GM23338 (cell line): ENCODE measurements at regions not wholly inside any gene's neighbourhood (a gene's known extent, or its start where the extent isn't known, plus 50 kb on each side); places are given as distances from the start of the nearest gene placed in this dataset.

Source experiments
- ATAC-seq: fragments of 200-7000 bp; cut with Tn5 transposase; 3 replicates; pipeline ENCODE4 v1.9.1; 2020
- DNase-seq: peaks from one replicate; pipeline ENCODE4 v3.0.0-alpha.2; 2015; ENCODE audit warnings: low spot score
- H2AFZ ChIP-seq: fragments of 200-600 bp; sonication (generic); 2 replicates; pipeline ENCODE4 v1.8.0; 2016; ENCODE audit warnings: antibody characterized with exemption, mild to moderate bottlenecking, moderate library complexity
- H3F3A ChIP-seq: fragments of 200-600 bp; sonication (generic); replicated peaks from 2 replicates; pipeline ENCODE4 v1.8.0; 2017; ENCODE audit warnings: antibody characterized with exemption, mixed run types, low read depth
- H3K27ac ChIP-seq: fragments of 200-600 bp; sonication (generic); 2 replicates; pipeline ENCODE4 v1.6.1; 2016; ENCODE audit warnings: low read depth
- H3K27me3 ChIP-seq: fragments of 200-600 bp; sonication (generic); 2 replicates; pipeline ENCODE4 v1.8.0; 2016; ENCODE audit warnings: mild to moderate bottlenecking, mixed run types, moderate library complexity; ENCODE audit not compliant: insufficient read depth
- H3K36me3 ChIP-seq: fragments of 200-600 bp; sonication (generic); 2 replicates; pipeline ENCODE4 v1.8.0; 2016; ENCODE audit warnings: mild to moderate bottlenecking; ENCODE audit not compliant: insufficient read depth
- H3K4me1 ChIP-seq: fragments of 200-600 bp; sonication (generic); 2 replicates; pipeline ENCODE4 v1.8.0; 2016; ENCODE audit warnings: mild to moderate bottlenecking, moderate library complexity; ENCODE audit not compliant: insufficient read depth
- H3K4me2 ChIP-seq: fragments of 200-600 bp; sonication (generic); 2 replicates; pipeline ENCODE4 v1.7.1; 2017; ENCODE audit warnings: mixed run types
- H3K4me3 ChIP-seq: fragments of 200-600 bp; sonication (generic); 2 replicates; pipeline ENCODE4 v1.6.1; 2016; ENCODE audit warnings: mixed run types
- H3K79me2 ChIP-seq: fragments of 200-600 bp; sonication (generic); replicated peaks from 2 replicates; pipeline ENCODE4 v1.8.0; 2017; ENCODE audit warnings: mild to moderate bottlenecking; ENCODE audit not compliant: insufficient read depth
- H3K9me2 ChIP-seq: fragments of 200-600 bp; sonication (generic); 2 replicates; pipeline ENCODE4 v1.8.0; 2017; ENCODE audit not compliant: insufficient read depth
- H4K20me1 ChIP-seq: fragments of 200-600 bp; sonication (generic); replicated peaks from 2 replicates; pipeline ENCODE4 v1.8.0; 2017; ENCODE audit warnings: mild to moderate bottlenecking; ENCODE audit not compliant: insufficient read depth
- H3K27ac Mint-ChIP-seq: 2 replicates; pipeline ENCODE4 v1.8.0; 2020; ENCODE audit warnings: inconsistent platforms, mild to moderate bottlenecking, moderate library complexity, mixed read lengths
- H3K27me3 Mint-ChIP-seq: 3 replicates; pipeline ENCODE4 v1.8.0; 2022; ENCODE audit warnings: low read depth, mild to moderate bottlenecking, moderate library complexity, mixed read lengths, inconsistent platforms; ENCODE audit not compliant: insufficient read depth, poor library complexity
- H3K36me3 Mint-ChIP-seq: 3 replicates; pipeline ENCODE4 v1.8.0; 2021; ENCODE audit warnings: low read depth, mild to moderate bottlenecking, inconsistent platforms, moderate library complexity, mixed read lengths
- H3K4me1 Mint-ChIP-seq: 3 replicates; pipeline ENCODE4 v1.8.0; 2020; ENCODE audit warnings: mild to moderate bottlenecking, inconsistent platforms, mixed read lengths
- H3K4me3 Mint-ChIP-seq: 3 replicates; pipeline ENCODE4 v1.8.0; 2021; ENCODE audit warnings: moderate library complexity, mild to moderate bottlenecking, inconsistent platforms, mixed read lengths
- H3K9me3 Mint-ChIP-seq: 3 replicates; pipeline ENCODE4 v1.8.0; 2020; ENCODE audit warnings: moderate library complexity, mild to moderate bottlenecking, inconsistent platforms, mixed read lengths
- CREB1 ChIP-seq: fragments of 250-450 bp; sonication (Bioruptor Pico); IDR thresholded peaks from 2 replicates; pipeline ENCODE4 v1.5.0; 2020; ENCODE audit warnings: low read depth, mild to moderate bottlenecking, moderate library complexity
- JUNB ChIP-seq: IDR thresholded peaks from one replicate; pipeline ENCODE4 v1.6.1; 2016; ENCODE audit warnings: antibody characterized with exemption; ENCODE audit not compliant: unreplicated experiment
- NANOG ChIP-seq: IDR thresholded peaks from 2 replicates; pipeline ENCODE4 v1.6.1; 2016; ENCODE audit warnings: antibody characterized with exemption, borderline replicate concordance
- POLR2AphosphoS5 ChIP-seq: IDR thresholded peaks from 2 replicates; pipeline ENCODE4 v1.6.1; 2016; ENCODE audit warnings: antibody characterized with exemption, low read depth
- REST ChIP-seq: IDR thresholded peaks from one replicate; pipeline ENCODE4 v1.6.1; 2018; ENCODE audit warnings: antibody characterized with exemption; ENCODE audit not compliant: unreplicated experiment
- ZNF331 ChIP-seq: fragments of 250-450 bp; sonication (Bioruptor Pico); IDR thresholded peaks from 2 replicates; pipeline ENCODE4 v1.5.0; 2020; ENCODE audit warnings: low read depth, mild to moderate bottlenecking, moderate library complexity
- ZNF462 ChIP-seq: fragments of 250-450 bp; sonication (Bioruptor Pico); IDR thresholded peaks from 2 replicates; pipeline ENCODE4 v1.5.0; 2020; ENCODE audit warnings: mild to moderate bottlenecking, moderate library complexity
- TF ChIP-seq, protein P1 (sequence below): IDR thresholded peaks from 2 replicates; pipeline ENCODE4 v1.6.1; 2016; ENCODE audit warnings: antibody characterized with exemption

DNA sequence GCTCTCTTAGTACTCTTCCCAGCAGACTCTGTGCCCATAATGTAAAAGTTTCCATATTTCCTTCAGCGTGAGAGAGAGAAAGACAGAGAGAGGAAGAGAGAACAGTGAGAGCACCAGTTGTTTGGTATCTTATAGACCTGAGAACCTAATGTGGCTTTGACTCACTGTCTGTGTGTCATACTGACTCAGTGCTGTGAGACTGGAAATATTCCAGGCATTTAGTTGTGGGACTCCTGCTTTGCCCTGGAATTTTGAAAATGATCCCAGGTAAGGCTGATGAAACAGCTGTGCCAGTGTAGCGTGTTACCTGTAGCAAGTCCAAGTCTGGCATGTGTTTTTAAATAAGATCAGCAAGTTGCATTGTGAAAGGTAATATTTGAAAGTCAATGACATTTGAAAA is 87.9 kb upstream of the KCNH7 start:
- Histone ChIP-seq H3K27ac (no peak overlapping the region), H2AFZ (no peak overlapping the region), H3K4me2 (no peak overlapping the region), H3K4me1 (no peaks in the 10 kb centered on the region), H3K4me3 (no peak overlapping the region), H3K79me2 (no peaks in the 10 kb centered on the region), H4K20me1 (no peaks in the 10 kb centered on the region), H3K27me3 (no peaks in the 10 kb centered on the region), H3K36me3 (no peaks in the 10 kb centered on the region), H3K9me2 (no peaks in the 10 kb centered on the region), H3F3A (no peaks in the 10 kb centered on the region)
- no peak for TF ChIP-seq ZNF331 (CRISPR knock-in tag)
- no peak for TF ChIP-seq NANOG
- TF ChIP-seq, protein P1, sequence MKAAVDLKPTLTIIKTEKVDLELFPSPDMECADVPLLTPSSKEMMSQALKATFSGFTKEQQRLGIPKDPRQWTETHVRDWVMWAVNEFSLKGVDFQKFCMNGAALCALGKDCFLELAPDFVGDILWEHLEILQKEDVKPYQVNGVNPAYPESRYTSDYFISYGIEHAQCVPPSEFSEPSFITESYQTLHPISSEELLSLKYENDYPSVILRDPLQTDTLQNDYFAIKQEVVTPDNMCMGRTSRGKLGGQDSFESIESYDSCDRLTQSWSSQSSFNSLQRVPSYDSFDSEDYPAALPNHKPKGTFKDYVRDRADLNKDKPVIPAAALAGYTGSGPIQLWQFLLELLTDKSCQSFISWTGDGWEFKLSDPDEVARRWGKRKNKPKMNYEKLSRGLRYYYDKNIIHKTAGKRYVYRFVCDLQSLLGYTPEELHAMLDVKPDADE: no peak
- TF ChIP-seq CREB1 (CRISPR knock-in tag): no peak
- no peak for TF ChIP-seq JUNB
- no peak for TF ChIP-seq POLR2AphosphoS5
- TF ChIP-seq REST: no peak
- no peak for TF ChIP-seq ZNF462 (CRISPR knock-in tag)
- DNase-seq (no peak), ATAC-seq (no peak)
- peaks cover 2% of the 10 kb centered on the region for H3K27me3 Mint-ChIP-seq
- no peaks in the 10 kb centered on the region for H3K4me1 Mint-ChIP-seq
- no peaks in the 10 kb centered on the region for H3K36me3 Mint-ChIP-seq
- no peaks in the 10 kb centered on the region for H3K9me3 Mint-ChIP-seq
- H3K4me3 Mint-ChIP-seq: no peak overlapping the region
- H3K27ac Mint-ChIP-seq: no peak overlapping the region
